ENCODE measurements at regions not wholly inside any gene's neighbourhood (a gene's known extent, or its start where the extent isn't known, plus 50 kb on each side); places are given as distances from the start of the nearest gene placed in this dataset.

GRCh38 chr1:71193153-71193552, 112.3 kb upstream of the ZRANB2 start:
- H3K27me3 ChIP-seq (ENCODE audit: control insufficient read depth, insufficient read depth, low read length): no peaks in the 10 kb centered on the region
- in situ Hi-C loops (cut with HindIII; ENCODE audit: low pct_unique_long_range_greater_than_20kb, low sequenced_read_pairs) (no loop called here), intact Hi-C loops (cut with micrococcal nuclease; ENCODE audit: unreplicated experiment) (no loop called here)
- H3K9me3 ChIP-seq (ENCODE audit: control insufficient read depth, insufficient read depth, low read depth, low read length): no peaks in the 10 kb centered on the region
- no peak overlapping the region for H3K27ac ChIP-seq (ENCODE audit: low read length)
- no peaks in the 10 kb centered on the region for H3K36me3 ChIP-seq (ENCODE audit: control insufficient read depth, insufficient read depth, low read length)
- H3K4me1 ChIP-seq (ENCODE audit: control insufficient read depth, insufficient read depth, low read length): no peaks in the 10 kb centered on the region
- BruUV-seq (replicated peaks): no TSS peak
- CTCF ChIA-PET: no interaction called here
- TF ChIP-seq SIN3A (IDR thresholded peaks at IDR 0.05; ENCODE audit: borderline replicate concordance, insufficient read depth, low read depth, low read length) (no peak), POLR2AphosphoS5 (IDR thresholded peaks at IDR 0.05; ENCODE audit: low read depth, low read length) (no peak), REST (IDR thresholded peaks at IDR 0.05; ENCODE audit: insufficient read depth in 1 of 2, low read depth in 2 of 2, low read length in 1 of 2) (no peak), TCF7L2 (IDR thresholded peaks at IDR 0.05; ENCODE audit: low read depth, low read length) (no peak), CTCF (IDR thresholded peaks at IDR 0.05) (no peak)
- POLR2A ChIA-PET: no interaction called here
- H3K4me3 ChIP-seq (ENCODE audit: low read depth in 2 of 2, low read length in 2 of 2): no peak overlapping the region
- DNase-seq (ENCODE audit: low read depth, low spot score) (no peak), ATAC-seq (no peak)

DNA sequence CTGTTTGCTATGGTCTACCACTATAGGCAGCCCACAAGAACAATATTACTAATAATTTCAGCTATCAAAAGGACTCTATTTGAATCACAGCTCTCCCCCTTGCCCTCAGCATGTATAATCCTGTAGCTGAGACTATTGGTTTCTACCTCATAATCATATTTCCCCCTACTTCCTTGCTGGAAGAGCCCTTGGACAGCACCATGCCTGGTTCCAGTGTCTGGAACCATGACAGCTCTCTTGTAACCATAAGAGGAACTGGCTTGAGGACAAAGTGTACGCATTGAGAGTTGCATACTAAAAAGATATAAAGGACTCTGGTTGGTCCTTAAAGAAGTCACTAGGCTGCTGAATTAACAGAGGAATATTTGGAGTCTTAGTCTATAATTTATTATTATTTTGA, 110.7 kb upstream of the ZRANB2 start:
- no peaks in the 10 kb centered on the region for H3K36me3 ChIP-seq (ENCODE audit: control insufficient read depth, insufficient read depth, low read length)
- in situ Hi-C loops (cut with HindIII; ENCODE audit: low pct_unique_long_range_greater_than_20kb, low sequenced_read_pairs): no loop called here
- CTCF ChIA-PET: no interaction called here
- POLR2A ChIA-PET: no interaction called here
- TF ChIP-seq TCF7L2 (IDR thresholded peaks at IDR 0.05; ENCODE audit: low read depth, low read length) (no peak), CTCF (IDR thresholded peaks at IDR 0.05) (no peak), POLR2AphosphoS5 (IDR thresholded peaks at IDR 0.05; ENCODE audit: low read depth, low read length) (no peak), SIN3A (IDR thresholded peaks at IDR 0.05; ENCODE audit: borderline replicate concordance, insufficient read depth, low read depth, low read length) (no peak), REST (IDR thresholded peaks at IDR 0.05; ENCODE audit: insufficient read depth in 1 of 2, low read depth in 2 of 2, low read length in 1 of 2) (no peak)
- no peak for DNase-seq (ENCODE audit: low read depth, low spot score)
- no TSS peak for BruUV-seq (replicated peaks)
- ATAC-seq: no peak
- no peaks in the 10 kb centered on the region for H3K9me3 ChIP-seq (ENCODE audit: control insufficient read depth, insufficient read depth, low read depth, low read length)
- no peaks in the 10 kb centered on the region for H3K4me1 ChIP-seq (ENCODE audit: control insufficient read depth, insufficient read depth, low read length)
- intact Hi-C loops (cut with micrococcal nuclease; ENCODE audit: unreplicated experiment): no loop called here
- H3K27ac ChIP-seq (ENCODE audit: low read length): no peak overlapping the region
- no peaks in the 10 kb centered on the region for H3K27me3 ChIP-seq (ENCODE audit: control insufficient read depth, insufficient read depth, low read length)
- no peak overlapping the region for H3K4me3 ChIP-seq (ENCODE audit: low read depth in 2 of 2, low read length in 2 of 2)
